Muscle layer of colon (tissue), 2 donors: ENCODE measurements at regions not wholly inside any gene's neighbourhood (a gene's known extent, or its start where the extent isn't known, plus 50 kb on each side); places are given as distances from the start of the nearest gene placed in this dataset.

ENCODE experiments used
- H3K27ac ChIP-seq: one replicate; pipeline ENCODE4 v1.7.0; 2013; ENCODE audit warnings: low read depth, mild to moderate bottlenecking, low read length, moderate library complexity
- H3K27me3 ChIP-seq, 2 donors: one replicate each; pipeline ENCODE4 v1.7.0; 2013; ENCODE audit warnings: low read length in 2 of 2, mild to moderate bottlenecking in 2 of 2; ENCODE audit not compliant: insufficient read depth in 2 of 2, control insufficient read depth in 1 of 2
- H3K36me3 ChIP-seq: one replicate; pipeline ENCODE4 v1.7.0; 2013; ENCODE audit warnings: mild to moderate bottlenecking, low read length; ENCODE audit not compliant: insufficient read depth
- H3K4me1 ChIP-seq: one replicate; pipeline ENCODE4 v1.7.0; 2013; ENCODE audit warnings: mild to moderate bottlenecking, low read length; ENCODE audit not compliant: insufficient read depth
- H3K4me3 ChIP-seq, 2 donors: one replicate each; pipeline ENCODE4 v1.7.0; 2013; ENCODE audit warnings: low read length in 2 of 2, low read depth in 1 of 2, mild to moderate bottlenecking in 1 of 2, moderate library complexity in 1 of 2
- H3K9ac ChIP-seq: one replicate; pipeline ENCODE4 v1.7.0; 2013; ENCODE audit warnings: low read length
- H3K9me3 ChIP-seq: one replicate; pipeline ENCODE4 v1.7.0; 2013; ENCODE audit warnings: mild to moderate bottlenecking, low read length
- donor health status: abdominal sarcoma.
- donor health status: Adenocarcinoma of cecum.

GRCh38 chr6:105817370-105817769 is 268.8 kb upstream of the PRDM1 start:
- H3K4me1 ChIP-seq = no peaks in the 10 kb centered on the region
- no peak overlapping the region for H3K27ac ChIP-seq
- H3K9me3 ChIP-seq = no peaks in the 10 kb centered on the region
- H3K4me3 ChIP-seq = no peak overlapping the region
- H3K36me3 ChIP-seq = no peaks in the 10 kb centered on the region
- no peak overlapping the region for H3K9ac ChIP-seq
- no peaks in the 10 kb centered on the region for H3K27me3 ChIP-seq

- H3K36me3 ChIP-seq = no peaks in the 10 kb centered on the region
- H3K9me3 ChIP-seq = no peaks in the 10 kb centered on the region
- no peak overlapping the region for H3K9ac ChIP-seq
- no peaks in the 10 kb centered on the region for H3K27me3 ChIP-seq
- H3K27ac ChIP-seq = no peak overlapping the region
- H3K4me1 ChIP-seq = no peaks in the 10 kb centered on the region
- H3K4me3 ChIP-seq = no peak overlapping the region
Observed at GRCh38 chr6:105816847-105817246, 269.3 kb upstream of the PRDM1 start.

GRCh38 chr6:105815661-105816555 is 270.2 kb upstream of the PRDM1 start:
- Histone ChIP-seq H3K4me3 (no peak overlapping the region), H3K36me3 (no peaks in the 10 kb centered on the region), H3K4me1 (peaks cover under 1% of the 10 kb centered on the region), H3K9ac (no peak overlapping the region), H3K27ac (no peak overlapping the region), H3K27me3 (no peaks in the 10 kb centered on the region), H3K9me3 (no peaks in the 10 kb centered on the region)

- no peaks in the 10 kb centered on the region for H3K36me3 ChIP-seq
- no peaks in the 10 kb centered on the region for H3K27me3 ChIP-seq
- H3K9me3 ChIP-seq = no peaks in the 10 kb centered on the region
- no peak overlapping the region for H3K27ac ChIP-seq
- H3K4me3 ChIP-seq = no peak overlapping the region
- no peak overlapping the region for H3K9ac ChIP-seq
- H3K4me1 ChIP-seq = peaks cover 8% of the 10 kb centered on the region
Observed at GRCh38 chr6:105814745-105815536, 271.2 kb upstream of the PRDM1 start.

GRCh38 chr6:105810922-105811482 is 275.1 kb upstream of the PRDM1 start:
- Histone ChIP-seq H3K4me3 (no peak overlapping the region), H3K9me3 (no peaks in the 10 kb centered on the region), H3K27me3 (no peaks in the 10 kb centered on the region), H3K27ac (no peak overlapping the region), H3K36me3 (no peaks in the 10 kb centered on the region), H3K9ac (no peak overlapping the region), H3K4me1 (peaks cover 8% of the 10 kb centered on the region)

GRCh38 chr6:105810105-105810921 is 275.8 kb upstream of the PRDM1 start:
- no peaks in the 10 kb centered on the region for H3K36me3 ChIP-seq
- no peaks in the 10 kb centered on the region for H3K27me3 ChIP-seq
- no peak overlapping the region for H3K4me3 ChIP-seq
- no peak overlapping the region for H3K9ac ChIP-seq
- peaks cover 8% of the 10 kb centered on the region for H3K4me1 ChIP-seq
- H3K27ac ChIP-seq = no peak overlapping the region
- no peaks in the 10 kb centered on the region for H3K9me3 ChIP-seq

GRCh38 chr6:105808571-105808970 is 277.6 kb upstream of the PRDM1 start:
- no peaks in the 10 kb centered on the region for H3K9me3 ChIP-seq
- no peaks in the 10 kb centered on the region for H3K36me3 ChIP-seq
- no peak overlapping the region for H3K9ac ChIP-seq
- no peak overlapping the region for H3K4me3 ChIP-seq
- H3K27me3 ChIP-seq = no peaks in the 10 kb centered on the region
- H3K4me1 ChIP-seq = peaks cover 8% of the 10 kb centered on the region
- no peak overlapping the region for H3K27ac ChIP-seq

- Histone ChIP-seq H3K4me3 (no peak overlapping the region), H3K9ac (no peak overlapping the region), H3K9me3 (no peaks in the 10 kb centered on the region), H3K36me3 (no peaks in the 10 kb centered on the region), H3K4me1 (peaks cover 8% of the 10 kb centered on the region), H3K27me3 (no peaks in the 10 kb centered on the region), H3K27ac (no peak overlapping the region)
Observed at GRCh38 chr6:105807905-105808304, 278.2 kb upstream of the PRDM1 start.

GRCh38 chr6:105806486-105806920 is 279.6 kb upstream of the PRDM1 start:
- H3K9me3 ChIP-seq = no peaks in the 10 kb centered on the region
- H3K27me3 ChIP-seq = no peaks in the 10 kb centered on the region
- H3K4me3 ChIP-seq = no peak overlapping the region
- no peak overlapping the region for H3K9ac ChIP-seq
- H3K36me3 ChIP-seq = no peaks in the 10 kb centered on the region
- peaks cover 8% of the 10 kb centered on the region for H3K4me1 ChIP-seq
- H3K27ac ChIP-seq = no peak overlapping the region

- Histone ChIP-seq H3K9ac (no peak overlapping the region), H3K27ac (no peak overlapping the region), H3K4me3 (no peak overlapping the region), H3K27me3 (no peaks in the 10 kb centered on the region), H3K9me3 (no peaks in the 10 kb centered on the region), H3K36me3 (no peaks in the 10 kb centered on the region), H3K4me1 (peaks cover 4% of the 10 kb centered on the region)
Observed at GRCh38 chr6:105805501-105806023, 280.6 kb upstream of the PRDM1 start.
